Small intestine (tissue), 7 donors: ENCODE measurements at regions not wholly inside any gene's neighbourhood (a gene's known extent, or its start where the extent isn't known, plus 50 kb on each side); places are given as distances from the start of the nearest gene placed in this dataset.

Source experiments
- DNase-seq, 2 donors: peaks; one replicate each; pipeline versions ENCODE4 v3.0.0 to v3.0.0-alpha.2; 2013
- FAIRE-seq: peaks from 2 replicates; lab custom pipeline; 2012; peaks lifted over from hg19 to GRCh38; lab: Jason Lieb, UNC
- H3K27ac ChIP-seq, 3 donors: one replicate each; pipeline ENCODE4 v1.5.1; 2013; ENCODE audit warnings: low read length in 2 of 3, mild to moderate bottlenecking in 2 of 3, control low read depth in 1 of 3, inconsistent platforms in 1 of 3, low read depth in 1 of 3, moderate library complexity in 1 of 3
- H3K27me3 ChIP-seq, 3 donors: one replicate each; pipeline ENCODE4 v1.6.1; 2013; ENCODE audit warnings: low read length in 3 of 3, inconsistent platforms in 1 of 3; ENCODE audit not compliant: control insufficient read depth in 3 of 3, insufficient read depth in 3 of 3
- H3K36me3 ChIP-seq, 3 donors: one replicate each; pipeline ENCODE4 v1.6.1; 2013; ENCODE audit warnings: low read length in 3 of 3, inconsistent platforms in 1 of 3, low read depth in 1 of 3, mild to moderate bottlenecking in 1 of 3, moderate library complexity in 1 of 3; ENCODE audit not compliant: control insufficient read depth in 3 of 3, insufficient read depth in 2 of 3
- H3K4me1 ChIP-seq, 3 donors: one replicate each; pipeline ENCODE4 v1.6.1; 2013; ENCODE audit warnings: low read length in 2 of 3, inconsistent platforms in 1 of 3, low read depth in 1 of 3, mild to moderate bottlenecking in 1 of 3, moderate library complexity in 1 of 3; ENCODE audit not compliant: control insufficient read depth in 3 of 3, insufficient read depth in 2 of 3
- H3K4me3 ChIP-seq, 3 donors: one replicate each; pipeline ENCODE4 v1.5.1; 2013; ENCODE audit warnings: low read length in 3 of 3, control low read depth in 1 of 3, inconsistent platforms in 1 of 3, low read depth in 1 of 3, mild to moderate bottlenecking in 1 of 3, moderate library complexity in 1 of 3
- H3K9me3 ChIP-seq, 2 donors: one replicate each; pipeline ENCODE4 v1.6.1; 2013; ENCODE audit warnings: low read depth in 1 of 2, low read length in 1 of 2; ENCODE audit not compliant: control insufficient read depth in 2 of 2, insufficient read depth in 1 of 2
- WGBS, 3 donors: extraction: QIAGEN DNeasy Blood & Tissue Kit; methylation state at CpG; one replicate each; pipeline ENCODE4 v1.1.7; 2013; 5-methylcytosine and 5-hydroxymethylcytosine counted together
- donor health status: healthy with polysubstance abuse.
- donor health status: control.
- donor health status: control.
- donor health status: Bipolar disorder and iron deficiency.
- donor health status: healthy.

GRCh38 chr12:91542067-91542466 is 359.4 kb upstream of the DCN start:
- no peaks in the 10 kb centered on the region for H3K27me3 ChIP-seq
- no peak for DNase-seq
- no peaks in the 10 kb centered on the region for H3K4me1 ChIP-seq
- H3K9me3 ChIP-seq = no peaks in the 10 kb centered on the region
- 72 to 77% (median 74%) methylated on average over 1 of the region's 1 CpG for WGBS, 3 donors
- H3K27ac ChIP-seq = no peak overlapping the region
- H3K36me3 ChIP-seq = no peaks in the 10 kb centered on the region
- no peak overlapping the region for H3K4me3 ChIP-seq
- no peak for FAIRE-seq

- Histone ChIP-seq H3K36me3 (no peaks in the 10 kb centered on the region), H3K9me3 (peaks cover 0 to 2% of the 10 kb centered on the region in 2 donors), H3K27ac (no peak overlapping the region), H3K27me3 (no peaks in the 10 kb centered on the region), H3K4me1 (no peaks in the 10 kb centered on the region), H3K4me3 (no peak overlapping the region)
- WGBS, 3 donors = 49 to 82% (median 65%) methylated on average over 4 of the region's 4 CpGs
- DNase-seq (no peak), FAIRE-seq (no peak)
Measured at GRCh38 chr12:91538418-91538817, 355.8 kb upstream of the DCN start.

GRCh38 chr12:91533366-91533765 is 350.7 kb upstream of the DCN start:
- H3K27ac ChIP-seq = no peak overlapping the region
- no peak overlapping the region for H3K4me3 ChIP-seq
- peaks cover 0 to 5% of the 10 kb centered on the region in 2 donors for H3K9me3 ChIP-seq
- H3K27me3 ChIP-seq = no peaks in the 10 kb centered on the region
- no peak for DNase-seq
- peak; percentile 81 for FAIRE-seq
- H3K36me3 ChIP-seq = no peaks in the 10 kb centered on the region
- 77 to 82% (median 81%) methylated on average over 1 of the region's 1 CpG for WGBS, 3 donors
- H3K4me1 ChIP-seq = no peaks in the 10 kb centered on the region

- Histone ChIP-seq H3K36me3 (no peaks in the 10 kb centered on the region), H3K27ac (no peak overlapping the region), H3K4me1 (no peaks in the 10 kb centered on the region), H3K4me3 (no peak overlapping the region), H3K27me3 (no peaks in the 10 kb centered on the region), H3K9me3 (peaks cover 0 to 5% of the 10 kb centered on the region in 2 donors)
- FAIRE-seq (no peak), DNase-seq (no peak)
- WGBS, 3 donors = 88 to 95% (median 93%) methylated on average over 1 of the region's 1 CpG
Measured at GRCh38 chr12:91529829-91530228, 347.2 kb upstream of the DCN start.

GRCh38 chr12:91523831-91524230 is 341.2 kb upstream of the DCN start:
- no peaks in the 10 kb centered on the region for H3K4me1 ChIP-seq
- FAIRE-seq (no peak), DNase-seq (no peak)
- no peak overlapping the region for H3K4me3 ChIP-seq
- no peaks in the 10 kb centered on the region for H3K36me3 ChIP-seq
- no peaks in the 10 kb centered on the region for H3K9me3 ChIP-seq
- no peaks in the 10 kb centered on the region for H3K27me3 ChIP-seq
- 85 to 86% (median 85%) methylated on average over 4 of the region's 4 CpGs for WGBS, 3 donors
- no peak overlapping the region for H3K27ac ChIP-seq

GRCh38 chr12:91516695-91517047 is 334.1 kb upstream of the DCN start:
- DNase-seq (peak in 1 of 2 donors; percentile 49), FAIRE-seq (no peak)
- Histone ChIP-seq H3K27ac (peak overlapping the region in 1 of 3 donors; percentile 49), H3K4me3 (no peak overlapping the region), H3K4me1 (peaks cover 0 to 10% (median 0%) of the 10 kb centered on the region in 3 donors), H3K9me3 (no peaks in the 10 kb centered on the region), H3K36me3 (no peaks in the 10 kb centered on the region), H3K27me3 (no peaks in the 10 kb centered on the region)

GRCh38 chr12:91515944-91516694 is 333.5 kb upstream of the DCN start:
- Histone ChIP-seq H3K4me3 (no peak overlapping the region), H3K4me1 (peaks cover 0 to 10% (median 0%) of the 10 kb centered on the region in 3 donors), H3K27ac (peak overlapping the region in 1 of 3 donors; percentile 49), H3K27me3 (no peaks in the 10 kb centered on the region), H3K36me3 (no peaks in the 10 kb centered on the region), H3K9me3 (no peaks in the 10 kb centered on the region)
- FAIRE-seq (no peak), DNase-seq (peak in 1 of 2 donors; percentile 61)
- 15 to 45% (median 34%) methylated on average over 5 of the region's 5 CpGs for WGBS, 3 donors

- 92 to 98% (median 96%) methylated on average over 1 of the region's 1 CpG for WGBS, 3 donors
- Histone ChIP-seq H3K27ac (no peak overlapping the region), H3K36me3 (no peaks in the 10 kb centered on the region), H3K4me1 (peaks cover 0 to 10% (median 0%) of the 10 kb centered on the region in 3 donors), H3K9me3 (no peaks in the 10 kb centered on the region), H3K27me3 (no peaks in the 10 kb centered on the region), H3K4me3 (no peak overlapping the region)
- FAIRE-seq (no peak), DNase-seq (no peak)
Measured at GRCh38 chr12:91513313-91513712, 330.7 kb upstream of the DCN start.
